HG03565 (cell line): ENCODE measurements at regions not wholly inside any gene's neighbourhood (a gene's known extent, or its start where the extent isn't known, plus 50 kb on each side); places are given as distances from the start of the nearest gene placed in this dataset.
"Not testable (repeated sequence)": the region's sequence is repeated elsewhere in the genome, so short reads cannot be mapped to it uniquely, and the experiment has no call there.

Source experiments
- ATAC-seq: cut with Tn5 transposase; IDR thresholded peaks from one replicate; pipeline ENCODE4 v1.9.1; 2021; ENCODE audit warnings: mild to moderate bottlenecking, moderate library complexity; ENCODE audit not compliant: unreplicated experiment

DNA sequence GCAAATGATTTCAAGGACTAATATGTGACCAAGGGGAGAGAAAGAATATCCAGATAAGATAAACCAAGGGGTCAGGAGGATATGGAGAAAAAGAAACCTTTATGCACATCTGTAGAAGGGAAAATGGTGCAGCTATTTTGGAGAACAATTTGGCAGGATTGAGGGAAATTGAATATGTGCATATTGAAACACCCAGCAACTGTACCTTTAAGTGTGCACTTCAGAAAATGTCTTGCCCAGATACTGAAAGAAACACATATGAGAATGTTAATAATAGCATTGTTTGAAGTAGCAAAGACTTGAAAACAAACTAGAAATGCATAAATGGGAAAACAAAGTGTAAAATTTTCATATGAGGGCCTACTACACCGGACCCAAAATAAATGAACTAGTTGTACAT lies 599.6 kb downstream of the PSAT1 start:
- ATAC-seq: no peak

DNA sequence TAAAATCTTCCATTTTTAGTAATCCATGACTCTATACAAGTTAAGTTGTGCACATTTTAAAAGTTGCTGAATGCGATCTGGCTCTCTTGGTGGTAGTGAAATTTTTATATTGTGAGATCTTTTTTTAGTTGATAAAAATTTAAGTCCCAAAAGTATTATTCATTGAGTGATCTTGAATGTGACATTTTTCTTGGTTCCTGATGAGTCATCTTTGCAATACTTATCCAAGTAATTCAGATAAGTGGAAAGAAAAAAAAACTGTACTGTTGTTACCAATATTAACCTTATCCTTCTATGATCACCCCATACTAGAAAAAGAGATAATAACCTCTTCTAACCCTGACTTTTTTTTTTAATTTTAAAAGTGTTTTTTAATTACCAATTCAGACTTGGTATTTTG lies 601.3 kb downstream of the PSAT1 start:
- no peak for ATAC-seq

- no peak for ATAC-seq
Measured at GRCh38 chr9:78899006-78899405, 602.1 kb downstream of the PSAT1 start.

DNA sequence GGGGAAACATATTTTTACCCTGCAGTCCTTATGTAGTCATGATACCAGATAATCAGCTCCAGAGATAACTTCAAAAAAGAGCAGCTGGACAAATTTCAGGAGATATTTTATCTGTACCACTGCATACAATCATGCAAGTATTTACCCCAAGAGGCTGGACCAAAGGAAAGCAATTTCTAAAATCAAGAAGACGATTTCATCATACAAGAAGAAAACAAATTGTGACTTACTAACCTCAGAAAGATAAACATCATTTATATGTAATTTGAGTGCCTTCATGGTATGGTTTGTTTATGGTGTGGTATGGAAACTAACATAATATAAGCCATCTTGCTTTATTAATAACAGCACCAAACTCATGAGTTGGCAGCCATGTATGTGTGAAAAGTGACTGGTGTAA lies 603.6 kb downstream of the PSAT1 start:
- ATAC-seq: no peak

GRCh38 chr9:78902051-78902450 lies 605.1 kb downstream of the PSAT1 start:
- ATAC-seq: no peak

- ATAC-seq: no peak
Measured at GRCh38 chr9:78903581-78903980, 606.7 kb downstream of the PSAT1 start.

GRCh38 chr9:78904686-78905085 lies 607.8 kb downstream of the PSAT1 start:
- ATAC-seq: no peak

DNA sequence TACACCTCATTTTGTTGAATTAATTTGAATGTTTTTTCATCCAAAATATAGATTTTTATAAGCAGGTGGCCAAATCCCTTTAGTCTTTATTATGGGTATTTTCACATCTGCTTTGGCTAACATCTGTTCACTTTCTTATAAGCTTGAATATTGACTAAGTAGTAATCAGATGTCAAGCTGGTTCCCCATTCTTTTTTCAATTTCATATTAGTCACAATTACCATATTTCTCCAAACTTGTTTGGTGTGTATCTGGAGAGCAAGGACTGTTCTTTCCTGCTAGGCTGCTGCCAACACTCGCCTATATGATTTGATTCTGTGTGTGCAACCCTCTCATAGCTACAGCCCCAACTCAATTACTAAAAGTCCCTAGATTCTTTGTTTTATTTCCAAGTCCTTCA lies 608.5 kb downstream of the PSAT1 start:
- ATAC-seq: no peak

DNA sequence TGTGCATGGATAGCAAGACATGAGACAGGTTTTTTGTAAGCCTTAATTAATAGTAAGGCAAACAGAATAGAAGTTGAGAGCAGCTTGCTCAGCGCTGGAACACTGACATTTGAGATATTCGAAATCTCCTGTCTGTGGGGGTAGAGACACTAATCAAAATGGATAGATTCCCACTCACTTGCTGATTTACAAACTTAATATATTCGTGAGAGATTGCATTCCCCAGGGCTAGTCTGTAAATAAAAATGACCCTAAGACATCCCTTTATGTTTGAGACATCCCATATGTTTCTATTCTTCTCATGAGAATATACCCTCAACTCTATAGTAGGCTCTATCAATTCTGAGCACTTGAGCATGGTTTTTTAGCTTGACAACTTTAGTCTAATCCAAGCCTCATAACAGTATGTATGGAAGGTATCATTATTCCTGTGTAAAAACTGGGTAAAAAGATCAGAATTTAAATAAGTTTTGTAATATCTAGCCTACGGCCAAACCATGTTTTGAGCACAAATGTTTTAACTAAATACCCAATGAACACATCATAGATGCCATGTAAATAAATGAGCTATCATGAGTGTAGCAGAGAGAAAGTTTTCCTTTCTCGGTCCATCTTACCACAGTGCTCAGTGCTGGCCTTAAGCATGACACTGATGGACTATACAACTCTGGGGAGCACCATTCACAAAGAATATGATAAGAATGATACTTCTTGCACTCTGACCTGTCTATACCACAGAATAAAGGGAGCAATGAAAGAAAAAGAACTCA lies 609.2 kb downstream of the PSAT1 start:
- ATAC-seq: no peak

DNA sequence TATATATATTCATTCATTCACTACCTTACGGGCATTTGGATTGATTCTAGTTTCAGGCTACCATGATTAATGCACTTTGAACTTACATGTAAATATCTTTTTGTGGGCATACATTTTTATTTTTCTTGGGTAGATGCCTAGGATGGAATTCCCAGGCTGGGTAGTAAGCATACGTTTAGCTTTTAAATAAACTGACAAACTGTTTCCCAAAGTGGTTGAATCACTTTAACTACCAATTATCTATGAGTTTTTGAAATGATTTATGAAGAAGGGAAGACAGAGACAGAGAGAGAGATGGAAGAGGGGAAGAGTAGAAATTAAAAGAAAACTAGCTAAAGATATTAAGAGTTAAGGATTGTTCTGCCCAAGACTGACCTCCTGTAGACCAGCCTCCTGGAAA lies 612.6 kb downstream of the PSAT1 start:
- no peak for ATAC-seq

GRCh38 chr9:78916884-78917283 lies 620.0 kb downstream of the PSAT1 start:
- ATAC-seq: not testable (repeated sequence)

DNA sequence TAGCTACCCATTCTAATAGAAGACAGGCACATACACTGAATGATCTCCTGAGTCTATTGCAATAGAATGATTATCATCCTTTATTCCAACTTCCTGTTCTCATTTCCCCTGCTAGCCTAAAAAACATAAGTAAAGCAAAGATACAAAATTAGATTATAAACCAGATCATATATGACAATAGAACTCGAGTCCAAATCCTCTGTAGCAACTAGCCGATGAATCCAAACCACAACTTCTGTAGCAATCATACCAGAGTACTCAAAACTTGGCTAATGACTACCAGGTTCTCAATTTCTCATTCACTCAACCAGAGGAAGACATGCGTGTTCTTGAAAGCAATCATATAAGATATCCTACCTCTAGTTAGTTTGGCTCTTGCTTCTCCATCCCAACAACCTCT lies 622.1 kb downstream of the PSAT1 start:
- no peak for ATAC-seq

GRCh38 chr9:78919701-78920100 lies 622.8 kb downstream of the PSAT1 start:
- ATAC-seq: no peak

DNA sequence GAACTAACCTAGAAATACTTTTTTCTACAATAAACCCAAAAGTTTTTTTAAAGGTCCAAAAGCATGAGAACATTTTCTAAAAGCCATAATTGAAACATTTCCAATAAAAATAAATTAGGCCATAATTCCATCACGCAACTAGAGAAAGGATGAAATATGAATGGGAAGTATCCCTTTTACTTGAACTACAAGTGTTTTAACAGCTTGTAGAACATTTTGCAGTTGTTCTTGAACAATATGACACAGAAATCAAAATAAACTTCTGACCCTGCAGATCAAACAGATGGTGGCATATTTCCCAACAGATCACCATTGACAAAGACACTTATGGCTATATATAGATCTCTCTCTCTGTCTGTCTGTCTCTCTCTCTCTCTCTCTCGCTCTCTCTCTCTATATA lies 624.4 kb downstream of the PSAT1 start:
- ATAC-seq: no peak

DNA sequence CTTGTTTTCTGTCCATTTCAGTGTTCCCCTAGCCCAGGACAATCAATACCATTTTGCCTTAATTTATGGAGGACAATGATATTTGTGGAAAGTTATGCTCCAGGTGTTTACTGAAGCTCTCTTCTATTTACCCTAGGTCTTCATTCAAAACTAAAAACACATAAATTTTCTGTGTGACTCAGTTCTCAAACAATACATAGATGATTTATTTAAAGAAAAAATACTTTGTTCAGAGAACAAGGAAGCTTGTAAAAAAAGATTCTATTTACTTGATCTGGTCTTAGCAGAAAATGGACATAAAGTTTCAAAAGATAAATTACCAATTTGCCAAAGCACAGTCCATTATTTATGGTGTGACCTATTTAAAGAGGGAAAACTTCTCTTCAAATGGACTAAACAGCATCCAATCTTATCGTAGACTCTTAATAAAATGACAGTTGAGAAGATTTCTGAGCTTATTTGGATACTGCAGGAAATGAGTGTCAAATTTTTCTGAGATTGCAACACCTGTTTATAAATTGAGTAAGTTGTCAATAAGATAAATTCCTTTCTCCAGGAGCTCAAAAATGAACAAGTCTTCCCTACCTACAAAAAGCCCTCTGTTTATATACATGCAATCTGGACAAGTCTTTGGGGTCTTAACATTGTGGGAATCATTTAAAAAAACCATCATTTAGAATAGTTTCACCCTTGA lies 627.2 kb downstream of the PSAT1 start:
- no peak for ATAC-seq

GRCh38 chr9:78927099-78927940 lies 630.4 kb downstream of the PSAT1 start:
- no peak for ATAC-seq

GRCh38 chr9:78928625-78929405 lies 631.9 kb downstream of the PSAT1 start:
- ATAC-seq: no peak

DNA sequence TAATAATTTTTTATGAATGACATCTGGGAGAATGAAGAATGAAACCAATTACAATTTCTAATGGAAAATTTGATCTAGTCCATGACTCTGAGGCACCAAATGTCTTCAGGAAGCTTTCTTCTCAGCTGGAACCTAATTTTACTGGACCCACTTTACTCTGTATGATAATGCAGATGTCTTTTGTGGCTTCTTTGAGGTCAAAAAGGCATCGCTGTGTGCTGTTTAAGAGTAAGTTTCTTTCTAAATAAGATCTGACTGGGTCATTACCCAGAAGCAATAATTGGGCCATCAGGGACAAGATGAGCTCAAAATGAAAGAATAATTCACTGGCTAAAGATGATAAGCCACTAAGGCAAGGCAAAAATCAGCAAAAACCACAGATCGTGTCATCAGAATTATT lies 633.4 kb downstream of the PSAT1 start:
- no peak for ATAC-seq

DNA sequence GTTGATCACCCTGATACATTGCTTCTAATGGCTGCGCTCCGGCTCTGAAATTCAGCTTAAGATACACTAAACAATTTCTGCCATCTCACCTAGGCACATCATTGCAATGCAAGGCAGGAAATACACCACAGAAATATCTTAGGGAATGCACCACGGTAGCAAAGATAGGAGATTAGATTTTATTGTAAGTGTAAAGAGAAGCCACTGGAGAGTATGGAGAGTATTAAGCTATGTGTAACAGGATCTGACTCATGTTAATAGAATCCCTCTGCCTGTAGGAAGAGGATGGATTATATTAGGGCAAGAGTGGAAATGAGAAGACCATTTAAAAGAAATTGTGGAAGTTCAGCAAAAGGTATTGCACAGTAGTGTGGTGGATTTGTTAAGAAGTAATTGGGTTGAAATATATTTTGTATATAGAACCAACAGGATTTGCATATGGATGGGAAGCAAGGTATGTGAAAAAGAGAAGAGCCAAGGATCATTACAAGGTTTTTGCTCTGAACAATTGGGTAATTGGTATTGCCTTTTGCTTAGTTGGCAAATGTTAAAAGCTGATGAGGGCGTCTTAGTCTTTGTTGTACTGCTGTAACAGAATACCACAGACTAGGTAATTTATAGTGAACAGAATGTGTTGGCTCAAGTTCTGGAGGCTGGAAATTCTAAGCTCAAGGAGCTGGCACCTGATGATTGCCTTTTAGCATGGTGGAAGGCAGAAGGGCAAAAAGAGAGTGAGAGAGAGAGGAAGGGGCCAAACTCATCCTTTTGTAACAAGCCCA lies 636.1 kb downstream of the PSAT1 start:
- no peak for ATAC-seq

DNA sequence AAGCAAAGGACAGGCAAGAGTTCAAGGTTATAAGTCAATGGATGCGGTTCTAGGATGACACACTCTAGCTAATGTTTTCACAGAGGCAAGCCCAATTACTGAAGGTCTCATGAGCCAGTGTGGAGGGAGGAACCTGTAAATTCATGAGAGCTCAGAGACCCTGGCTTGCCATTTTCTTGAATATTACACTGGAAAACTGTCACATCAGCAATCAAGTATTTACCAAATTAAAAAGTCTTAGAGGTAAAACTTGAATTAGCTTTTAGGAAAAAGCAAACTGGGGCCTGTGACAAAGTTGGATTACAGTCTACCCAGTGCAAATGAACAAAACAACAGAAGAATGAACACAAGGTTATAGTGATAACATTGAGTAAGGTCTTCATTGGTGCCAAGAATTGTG lies 636.9 kb upstream of the TLE4 start:
- ATAC-seq: no peak
